ENCODE measurements at regions not wholly inside any gene's neighbourhood (a gene's known extent, or its start where the extent isn't known, plus 50 kb on each side); places are given as distances from the start of the nearest gene placed in this dataset.

DNA sequence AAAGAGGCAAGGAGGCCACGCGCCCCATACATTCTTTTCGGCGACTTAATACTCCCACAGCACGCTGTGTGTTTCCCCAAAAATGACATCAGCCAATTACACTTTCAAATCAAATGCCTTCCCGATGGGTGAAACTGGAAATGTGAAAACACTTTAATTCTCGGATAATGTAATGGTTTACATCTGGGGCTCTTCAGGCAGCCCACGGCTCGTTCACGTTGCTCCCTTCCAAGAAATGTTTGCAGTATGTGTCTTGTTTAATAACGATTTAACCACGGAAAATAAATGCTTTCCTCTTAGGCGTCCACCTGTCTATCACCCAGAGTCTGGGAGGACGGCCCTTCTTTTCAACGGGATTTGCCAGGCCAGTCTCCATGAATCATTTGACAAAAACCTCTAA lies 272.5 kb downstream of the SHOX start:
- no peaks in the 10 kb centered on the region for H3K27me3 ChIP-seq (ENCODE audit: control insufficient read depth in 2 of 2, insufficient read depth in 2 of 2, low read length in 2 of 2)
- H3K4me1 ChIP-seq (replicated peaks in 1 of 2; ENCODE audit: control insufficient read depth in 2 of 2, insufficient read depth in 2 of 2, low read length in 2 of 2): no peaks in the 10 kb centered on the region
- no peaks in the 10 kb centered on the region for H4K20me1 ChIP-seq (replicated peaks; ENCODE audit: control insufficient read depth, insufficient read depth, low read length)
- no peaks in the 10 kb centered on the region for H3K36me3 ChIP-seq (ENCODE audit: control insufficient read depth, insufficient read depth, low read length)
- no peaks in the 10 kb centered on the region for H3K9me3 ChIP-seq (replicated peaks; ENCODE audit: control insufficient read depth, insufficient read depth, low read depth, low read length)
- no peak overlapping the region for H3K27ac ChIP-seq (ENCODE audit: extremely low read depth, low read depth, low read length)
- no TSS peak for BruUV-seq (replicated peaks)
- ATAC-seq: no peak
- ChIA-PET POLR2A (no interaction called here), CTCF (ENCODE audit: low intra/inter-chr PET ratio) (no interaction called here)
- no peak overlapping the region for H2AFZ ChIP-seq (ENCODE audit: low read depth, low read length)
- TF ChIP-seq, protein P1, sequence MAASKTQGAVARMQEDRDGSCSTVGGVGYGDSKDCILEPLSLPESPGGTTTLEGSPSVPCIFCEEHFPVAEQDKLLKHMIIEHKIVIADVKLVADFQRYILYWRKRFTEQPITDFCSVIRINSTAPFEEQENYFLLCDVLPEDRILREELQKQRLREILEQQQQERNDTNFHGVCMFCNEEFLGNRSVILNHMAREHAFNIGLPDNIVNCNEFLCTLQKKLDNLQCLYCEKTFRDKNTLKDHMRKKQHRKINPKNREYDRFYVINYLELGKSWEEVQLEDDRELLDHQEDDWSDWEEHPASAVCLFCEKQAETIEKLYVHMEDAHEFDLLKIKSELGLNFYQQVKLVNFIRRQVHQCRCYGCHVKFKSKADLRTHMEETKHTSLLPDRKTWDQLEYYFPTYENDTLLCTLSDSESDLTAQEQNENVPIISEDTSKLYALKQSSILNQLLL (CRISPR knock-in tag; IDR thresholded peaks at IDR 0.05; ENCODE audit: borderline replicate concordance): no peak
- TF ChIP-seq ZNF24 (IDR thresholded peaks at IDR 0.05) (no peak), PHTF2 (CRISPR knock-in tag; IDR thresholded peaks at IDR 0.05) (no peak), TRIM24 (IDR thresholded peaks at IDR 0.05) (no peak), ZNF75A (CRISPR knock-in tag; IDR thresholded peaks at IDR 0.05) (no peak)
- TF ChIP-seq, protein P2, sequence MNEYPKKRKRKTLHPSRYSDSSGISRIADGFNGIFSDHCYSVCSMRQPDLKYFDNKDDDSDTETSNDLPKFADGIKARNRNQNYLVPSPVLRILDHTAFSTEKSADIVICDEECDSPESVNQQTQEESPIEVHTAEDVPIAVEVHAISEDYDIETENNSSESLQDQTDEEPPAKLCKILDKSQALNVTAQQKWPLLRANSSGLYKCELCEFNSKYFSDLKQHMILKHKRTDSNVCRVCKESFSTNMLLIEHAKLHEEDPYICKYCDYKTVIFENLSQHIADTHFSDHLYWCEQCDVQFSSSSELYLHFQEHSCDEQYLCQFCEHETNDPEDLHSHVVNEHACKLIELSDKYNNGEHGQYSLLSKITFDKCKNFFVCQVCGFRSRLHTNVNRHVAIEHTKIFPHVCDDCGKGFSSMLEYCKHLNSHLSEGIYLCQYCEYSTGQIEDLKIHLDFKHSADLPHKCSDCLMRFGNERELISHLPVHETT (CRISPR knock-in tag; conservative IDR thresholded peaks at IDR 0.05 in 1 of 2, IDR thresholded peaks at IDR 0.05 in 1 of 2): no peak
- no peaks in the 10 kb centered on the region for H3K79me2 ChIP-seq (ENCODE audit: control insufficient read depth, insufficient read depth, low read length)
- intact Hi-C loops (cut with micrococcal nuclease): no loop called here
- H3K9ac ChIP-seq (ENCODE audit: insufficient read depth in 1 of 2, low read depth in 2 of 2, low read length in 2 of 2): no peak overlapping the region
- 3% methylated on average over 11 of the region's 15 CpGs for WGBS (ENCODE audit: insufficient coverage, low coverage, missing lambda C conversion rate)
- H3K9me1 ChIP-seq (ENCODE audit: control insufficient read depth, insufficient read depth, low read length): no peaks in the 10 kb centered on the region
- in situ Hi-C loops (cut with MboI): no loop called here
- no peak for FAIRE-seq
- no peak overlapping the region for H3K4me3 ChIP-seq
- no peak overlapping the region for H3K4me2 ChIP-seq (ENCODE audit: insufficient read depth, low read length)
- DNase-seq (ENCODE audit: extremely low read depth in 1 of 4, low spot score in 3 of 4): no peak
